Right forelimb (tissue), 1 donor: ENCODE measurements at regions not wholly inside any gene's neighbourhood (a gene's known extent, or its start where the extent isn't known, plus 50 kb on each side); places are given as distances from the start of the nearest gene placed in this dataset.

Experiments
- DNase-seq: peaks from one replicate; pipeline ENCODE4 v3.0.0-alpha.2; 2018

DNA sequence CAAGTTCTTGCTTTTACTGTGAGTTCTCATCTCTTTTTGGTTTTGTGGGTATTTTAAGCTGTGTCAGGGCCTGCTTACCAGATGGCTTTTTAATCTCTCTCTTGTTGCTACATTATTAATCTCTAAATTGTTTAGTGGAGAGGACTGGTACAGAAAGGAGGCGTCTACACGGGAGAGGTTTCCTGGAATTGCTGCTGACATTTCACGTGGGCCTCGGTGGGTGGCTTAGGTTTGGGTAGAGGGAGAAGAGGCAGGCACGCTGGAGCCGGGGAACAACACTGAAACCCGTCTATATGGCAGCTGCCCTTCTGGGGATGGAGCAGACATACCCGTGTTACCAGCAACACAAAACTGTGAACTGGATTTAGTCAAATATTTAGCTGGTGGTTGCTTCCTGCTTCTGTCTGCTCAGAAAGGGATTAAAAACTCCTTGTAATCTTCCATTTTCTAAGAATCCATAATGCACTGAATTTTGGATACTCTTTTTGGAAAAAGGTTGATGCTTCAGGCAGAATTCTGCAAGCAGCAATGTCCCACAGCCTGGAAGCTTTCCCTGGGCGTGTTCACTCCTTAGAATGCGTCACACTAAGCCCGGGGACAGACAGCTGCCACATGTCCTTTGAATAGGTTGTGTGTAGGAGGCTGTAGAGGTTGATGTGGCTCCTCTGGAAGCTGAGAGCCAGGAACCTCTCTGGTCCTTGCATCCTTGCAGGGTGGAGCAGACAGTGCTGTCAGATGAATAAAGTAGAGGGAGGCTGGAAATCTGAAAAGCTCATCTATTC is 199.8 kb upstream of the GATB start:
- DNase-seq, result no peak

DNA sequence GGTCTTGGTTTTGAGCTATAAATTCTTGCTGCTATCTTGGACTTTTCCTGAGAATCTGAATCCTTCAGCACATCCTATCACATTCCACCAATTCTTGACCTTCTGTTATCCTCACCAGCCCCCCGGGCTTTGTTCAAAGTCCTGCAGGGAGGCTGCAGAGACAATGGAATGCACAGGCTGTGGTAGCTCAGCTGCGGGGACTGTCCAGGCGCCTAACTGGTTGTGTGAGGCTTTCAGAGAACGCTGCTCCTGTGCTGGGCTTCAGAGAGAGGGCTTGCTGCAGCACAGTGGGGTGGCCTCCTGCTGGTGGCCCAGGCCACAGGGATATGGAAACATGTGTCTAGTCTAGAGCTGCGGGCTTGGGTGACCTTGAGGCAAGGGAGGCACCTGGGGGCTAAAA is 196.3 kb upstream of the GATB start:
- DNase-seq, result no peak

DNA sequence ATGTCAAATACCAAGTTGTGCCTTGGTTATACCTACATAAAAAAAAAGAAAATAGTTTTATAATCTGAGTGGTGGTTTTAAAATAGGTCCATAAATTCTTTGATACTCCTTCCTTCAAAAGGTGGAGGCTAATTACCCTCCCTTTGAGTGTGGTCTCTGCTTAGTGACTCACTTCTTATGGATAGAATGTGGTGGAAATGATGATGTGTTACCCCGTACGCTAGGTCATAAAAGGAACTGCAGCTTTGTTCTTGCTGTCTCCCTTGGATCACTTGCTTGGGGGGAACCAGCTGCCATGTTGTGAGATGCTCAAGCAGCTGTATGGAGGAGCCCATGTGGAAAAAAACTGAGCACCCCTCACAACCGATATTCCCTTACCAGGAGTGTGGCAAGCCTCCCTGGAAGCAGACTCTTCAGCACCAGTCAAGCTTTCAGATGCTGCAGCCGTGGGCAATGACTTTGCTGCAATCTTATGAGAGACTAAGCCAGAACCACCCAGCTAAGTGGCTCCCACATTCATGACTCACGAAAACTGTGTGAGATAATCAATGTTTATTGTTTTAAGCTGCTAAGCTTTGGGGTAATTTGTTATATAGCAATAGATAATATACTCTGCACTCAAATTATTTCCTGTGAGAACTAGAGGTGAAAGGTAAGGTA is 195.0 kb upstream of the GATB start:
- no peak for DNase-seq

DNA sequence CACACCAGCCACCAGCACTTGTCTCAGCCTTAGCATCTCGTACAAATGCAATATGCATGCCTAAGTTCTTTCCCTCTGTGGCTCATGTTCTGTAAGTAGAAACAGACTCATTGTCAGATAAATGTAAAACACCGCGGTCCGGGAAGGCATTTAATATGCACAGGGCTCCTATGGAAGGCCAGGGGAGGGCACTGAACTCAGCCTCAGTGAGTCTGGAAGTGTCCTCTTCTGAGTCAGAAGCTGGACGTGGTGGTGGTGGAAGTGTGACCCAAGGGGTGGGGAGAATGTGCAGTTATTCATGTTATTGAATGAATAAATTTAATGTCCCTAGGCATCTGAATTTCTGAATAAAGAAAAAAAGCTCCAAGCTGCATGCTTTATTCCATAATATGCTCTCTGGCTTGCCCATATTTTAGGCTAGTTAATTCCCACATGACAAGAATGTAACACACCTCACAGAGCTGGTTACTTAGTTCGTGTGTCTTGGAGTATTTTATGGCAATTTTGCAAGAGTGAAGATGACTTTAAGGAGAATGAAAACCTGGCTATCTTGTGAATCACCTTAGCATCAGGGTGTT is 193.1 kb upstream of the GATB start:
- DNase-seq, result no peak

DNA sequence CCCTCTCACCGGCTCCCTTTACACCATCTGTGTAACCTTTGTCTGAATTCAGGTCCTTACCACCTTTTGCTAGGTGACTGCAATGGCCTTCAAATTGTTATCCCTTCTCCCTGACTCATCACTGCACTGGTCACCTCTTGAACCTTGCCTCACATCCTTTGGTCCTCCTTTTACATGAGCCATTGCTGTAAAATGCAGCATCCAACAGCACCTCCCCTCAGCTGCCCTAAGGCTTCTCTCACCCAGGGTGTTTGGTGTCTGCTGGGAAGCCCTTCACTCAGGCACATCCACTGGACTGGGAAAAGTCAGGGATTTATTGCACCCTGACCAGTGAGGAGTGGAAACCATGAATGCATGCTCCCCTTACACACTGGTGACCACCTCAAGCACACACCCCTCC is 192.5 kb upstream of the GATB start:
- DNase-seq, result no peak

DNA sequence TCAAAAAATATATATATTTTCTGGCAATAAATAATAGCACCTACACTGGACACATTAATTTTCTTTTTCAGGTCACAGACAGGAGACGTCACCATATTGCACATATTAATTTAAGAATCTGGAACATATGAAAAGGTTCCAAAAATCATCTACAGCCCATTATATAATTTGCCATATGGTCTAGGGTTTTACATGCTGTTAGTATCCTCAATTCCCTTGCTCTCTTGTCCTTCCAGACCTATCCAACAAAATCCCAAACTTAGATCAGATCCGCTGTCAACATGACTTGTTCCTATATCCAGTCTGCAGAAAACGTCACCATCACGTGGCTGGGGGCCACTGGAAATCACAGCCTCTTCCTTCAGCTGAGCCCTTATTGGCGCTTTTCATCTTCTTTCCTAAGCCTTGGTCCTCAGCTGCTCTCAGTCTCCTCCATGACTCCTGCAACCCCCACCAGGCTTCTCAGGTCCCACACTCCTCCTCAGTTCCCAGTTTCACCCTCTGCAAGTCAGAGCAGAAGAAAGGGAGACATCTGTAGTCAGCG is 192.0 kb upstream of the GATB start:
- DNase-seq, result no peak

DNA sequence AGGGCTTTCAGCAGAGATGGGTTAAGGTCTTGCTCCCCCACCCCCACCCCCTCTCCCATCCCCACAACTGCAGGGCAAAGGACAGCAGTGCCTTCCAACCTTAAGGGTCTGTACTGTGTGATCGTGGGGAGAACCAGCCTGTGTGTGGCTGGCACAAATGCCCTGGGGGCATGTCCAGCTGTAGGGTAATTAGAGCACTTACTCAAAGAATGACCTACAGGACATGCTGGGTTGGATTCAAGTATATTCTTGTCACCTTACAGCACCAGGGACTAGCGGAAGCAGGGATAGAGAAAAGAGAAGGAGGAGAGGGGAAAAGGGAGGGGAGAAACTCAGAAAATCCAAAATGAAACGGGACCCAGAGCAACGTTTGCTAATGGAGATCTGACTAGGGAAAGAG is 191.3 kb upstream of the GATB start:
- DNase-seq, result no peak

DNA sequence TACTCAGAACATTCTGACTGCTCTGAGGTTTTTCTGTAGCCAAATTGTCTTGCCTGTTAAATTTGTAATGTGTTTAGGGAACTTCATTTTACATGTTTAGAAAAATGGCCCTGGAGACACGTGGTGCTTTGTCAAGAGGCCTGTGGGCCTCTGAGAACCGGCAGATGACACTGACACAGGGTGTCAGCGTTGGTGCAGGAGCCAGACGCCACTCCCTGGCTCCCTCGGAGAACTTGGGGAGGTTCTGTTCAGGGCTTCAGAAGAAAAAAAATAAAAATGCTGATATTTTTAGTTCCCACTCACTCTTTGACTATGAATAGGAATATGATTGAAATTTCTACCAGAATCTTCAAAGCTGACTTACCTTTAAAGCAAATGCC is 190.9 kb upstream of the GATB start:
- no peak for DNase-seq

DNA sequence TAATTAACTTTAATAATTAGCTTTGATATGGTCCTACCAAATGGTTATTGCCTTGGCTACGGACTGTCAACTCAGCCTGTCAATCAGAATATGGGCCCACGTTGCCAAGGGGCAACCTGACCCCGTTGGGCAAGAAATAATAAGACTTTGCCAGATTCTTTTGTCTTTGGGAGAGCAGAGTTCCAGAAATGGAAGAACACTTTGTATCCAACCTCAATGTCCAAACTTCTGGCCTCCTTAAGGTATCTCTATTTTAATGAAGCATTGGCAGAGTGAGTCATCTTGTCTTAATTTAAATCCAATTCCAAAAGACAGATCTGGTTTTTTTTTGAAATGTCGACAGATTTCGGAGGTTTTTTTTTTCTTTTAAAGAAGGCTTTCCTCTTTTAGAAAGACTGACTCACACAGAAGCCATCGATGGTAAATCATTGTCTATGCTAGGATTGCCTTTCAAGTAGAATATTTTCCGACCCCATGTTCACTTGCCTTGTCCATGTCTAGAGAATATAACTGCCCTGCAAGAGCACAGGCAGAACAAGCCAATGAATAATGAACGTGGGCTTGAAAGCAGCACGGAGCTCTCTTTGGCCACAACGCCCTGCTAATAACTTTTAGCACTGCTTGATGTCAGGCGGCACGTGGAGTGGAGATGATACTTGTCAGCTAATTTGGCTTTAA is 190.3 kb upstream of the GATB start:
- DNase-seq, result no peak

DNA sequence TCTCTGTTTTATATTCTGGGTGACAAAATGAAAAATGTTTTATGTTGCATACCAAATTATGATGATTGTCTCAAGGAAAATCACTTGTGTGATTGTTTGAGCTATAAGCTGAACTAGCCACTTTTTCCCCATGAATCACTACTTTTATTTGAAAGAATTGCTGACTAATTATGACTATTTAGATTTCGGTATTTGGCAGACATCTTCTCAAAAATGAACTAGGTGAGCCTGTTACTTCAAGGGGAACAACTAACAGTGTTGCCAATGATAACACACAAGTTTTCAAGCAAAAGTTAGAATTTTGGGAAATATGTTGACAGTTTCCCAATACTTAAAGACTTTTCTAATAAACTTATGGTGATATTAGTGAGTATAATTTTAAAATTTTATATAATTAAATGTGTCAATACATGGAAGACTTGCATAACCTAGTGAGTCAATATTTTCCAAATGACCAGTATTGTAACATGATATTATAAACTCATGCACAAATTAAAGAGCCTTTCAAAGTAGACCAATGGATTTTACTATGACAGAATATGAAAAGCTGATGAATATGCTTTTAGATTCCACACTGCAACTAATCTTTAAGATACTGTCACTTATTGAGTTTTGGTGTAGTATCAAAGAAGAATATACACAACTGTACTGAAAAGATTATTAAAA is 187.7 kb upstream of the GATB start:
- no peak for DNase-seq

DNA sequence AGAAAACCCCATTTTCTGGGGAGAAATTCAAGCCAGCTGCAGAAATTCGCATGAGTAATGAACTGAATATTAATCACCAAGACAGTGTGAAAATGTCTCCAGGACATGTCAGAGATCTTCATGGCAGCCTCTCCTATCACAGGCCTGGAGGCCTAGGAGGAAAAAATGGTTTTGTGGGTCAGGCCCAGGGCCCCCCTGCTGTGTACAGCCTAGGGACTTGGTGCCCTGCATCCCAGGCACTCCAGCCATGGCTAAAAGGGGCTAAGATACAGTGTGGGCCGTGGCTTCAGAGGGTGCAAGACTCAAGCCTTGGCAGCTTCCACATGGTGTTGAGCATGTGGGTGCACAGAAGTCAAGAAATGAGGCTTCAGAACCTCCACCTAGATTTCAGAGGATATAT is 185.9 kb upstream of the GATB start:
- DNase-seq, result no peak

DNA sequence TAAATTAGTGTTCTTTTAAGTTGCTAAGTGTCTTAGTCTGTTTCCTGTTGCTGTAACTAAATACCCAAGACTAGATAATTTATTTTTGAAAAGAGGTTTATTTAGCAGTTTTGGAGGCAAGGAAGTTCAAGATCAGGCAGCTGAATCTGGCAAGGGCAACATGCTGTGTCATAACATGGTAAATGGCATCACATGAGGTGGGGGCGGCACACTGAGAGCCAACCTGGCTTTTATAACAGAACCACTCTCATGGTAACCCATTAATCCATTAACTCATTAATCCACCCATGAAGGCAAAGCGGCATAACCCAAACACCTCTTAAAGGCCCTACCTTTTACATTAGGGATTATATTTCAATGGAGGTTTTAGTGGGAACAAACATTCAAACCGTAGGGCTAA is 182.2 kb upstream of the GATB start:
- DNase-seq, result no peak

DNA sequence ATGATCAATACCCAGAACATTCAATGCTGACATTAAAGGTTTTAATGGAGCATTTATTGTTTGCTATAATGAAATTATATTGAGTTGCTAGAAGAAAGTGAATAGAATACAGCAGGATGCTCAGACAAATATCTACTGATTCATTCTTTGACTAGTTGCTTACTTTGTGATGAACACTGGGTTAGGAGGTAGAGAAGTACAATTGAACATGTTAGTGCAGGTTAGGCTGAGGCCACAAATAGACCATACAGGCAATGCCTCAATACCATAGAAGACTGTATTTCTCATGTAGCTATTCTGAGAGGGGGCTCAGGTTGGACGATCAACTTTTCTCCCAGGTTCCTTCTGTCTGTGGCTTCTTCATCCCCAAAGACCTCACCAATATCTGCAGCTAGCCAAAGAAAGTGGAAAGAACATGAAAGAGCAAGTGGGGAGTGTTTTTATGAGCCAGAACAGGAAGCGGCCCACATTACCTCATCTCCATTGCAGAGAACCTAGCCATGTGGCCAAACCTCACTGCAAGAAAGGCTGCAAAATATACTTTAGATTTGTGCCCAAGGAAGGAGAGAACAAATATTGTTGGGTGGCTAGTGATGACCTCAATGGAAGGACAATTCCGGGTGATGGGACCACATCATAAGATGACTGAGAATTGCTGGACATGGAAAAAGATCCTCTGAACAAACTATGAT is 180.3 kb upstream of the GATB start:
- DNase-seq, result no peak

DNA sequence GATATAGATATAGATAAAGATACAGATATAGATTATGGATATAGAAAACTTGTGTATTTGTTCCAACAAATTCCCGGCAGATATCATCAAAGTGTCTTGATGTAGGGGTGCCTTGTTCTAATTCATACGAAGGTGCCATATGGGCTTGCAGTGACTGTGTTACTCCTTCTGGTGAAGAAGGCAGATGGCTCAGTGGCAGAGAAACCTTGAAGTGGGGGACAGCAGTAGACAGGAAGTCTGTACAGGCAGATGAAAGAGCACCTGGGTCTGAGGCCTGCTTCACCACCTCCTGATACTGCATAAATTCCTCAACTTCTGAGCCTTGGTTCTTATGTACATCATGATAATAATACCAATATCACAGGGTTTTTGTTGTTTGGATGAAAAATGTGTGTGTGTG is 179.5 kb upstream of the GATB start:
- DNase-seq, result no peak

DNA sequence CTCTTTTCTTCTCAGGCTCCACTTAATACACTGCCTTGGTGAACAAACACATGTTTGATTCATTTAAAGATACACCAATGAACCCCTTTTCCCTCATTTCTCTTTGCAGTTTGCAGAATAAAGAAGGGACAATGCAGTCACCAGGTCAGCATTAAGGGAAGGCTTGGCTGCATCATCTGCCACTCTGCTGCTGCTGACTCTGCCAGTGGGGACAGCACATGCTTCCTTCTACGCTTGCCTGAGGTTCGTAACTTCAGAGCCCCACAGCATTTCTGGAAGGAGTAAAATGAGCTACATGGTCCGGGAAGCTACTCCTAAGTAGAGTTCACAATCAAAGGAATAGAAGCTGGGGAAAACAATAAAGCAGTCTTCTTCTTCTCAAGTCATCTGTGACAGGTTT is 178.9 kb upstream of the GATB start:
- no peak for DNase-seq

DNA sequence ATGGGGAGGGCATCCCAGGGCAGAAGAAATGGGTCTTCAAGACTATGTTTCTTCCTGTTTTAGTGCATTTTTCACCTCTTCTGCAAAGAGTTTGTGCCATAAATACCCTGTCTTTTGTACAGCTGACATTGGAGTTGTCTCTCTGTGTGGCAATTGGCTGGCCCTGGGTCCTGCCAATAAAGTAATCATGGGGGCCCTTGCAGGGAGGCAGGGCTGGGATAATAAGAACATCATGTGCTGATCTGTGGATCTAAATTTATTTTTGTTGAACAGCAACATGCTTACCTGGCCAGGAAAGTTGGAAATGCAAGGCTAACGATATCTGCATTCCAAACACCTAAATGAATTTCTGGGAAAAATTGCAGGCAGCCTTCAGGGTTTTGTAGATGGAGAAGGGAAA is 174.6 kb upstream of the GATB start:
- DNase-seq, result no peak

DNA sequence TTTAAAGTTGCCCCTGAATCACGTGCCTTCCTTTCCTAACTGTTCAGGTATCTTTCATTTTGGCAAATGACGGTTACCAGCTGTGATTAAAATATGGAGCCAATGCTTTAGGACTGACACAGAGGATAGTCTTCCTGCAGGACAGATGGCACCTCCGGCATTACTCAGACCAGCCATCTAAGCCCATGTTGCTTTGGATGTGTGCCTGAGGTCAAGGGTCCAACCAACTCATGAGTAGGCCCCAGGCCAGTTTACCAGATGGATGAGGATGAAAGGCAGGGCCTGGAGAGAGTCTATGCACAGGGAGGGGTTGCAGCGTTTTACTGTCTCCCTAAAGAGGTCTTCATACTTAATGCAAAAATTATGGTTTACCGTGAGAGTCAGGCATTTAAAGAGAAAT is 174.0 kb upstream of the GATB start:
- DNase-seq, result no peak

DNA sequence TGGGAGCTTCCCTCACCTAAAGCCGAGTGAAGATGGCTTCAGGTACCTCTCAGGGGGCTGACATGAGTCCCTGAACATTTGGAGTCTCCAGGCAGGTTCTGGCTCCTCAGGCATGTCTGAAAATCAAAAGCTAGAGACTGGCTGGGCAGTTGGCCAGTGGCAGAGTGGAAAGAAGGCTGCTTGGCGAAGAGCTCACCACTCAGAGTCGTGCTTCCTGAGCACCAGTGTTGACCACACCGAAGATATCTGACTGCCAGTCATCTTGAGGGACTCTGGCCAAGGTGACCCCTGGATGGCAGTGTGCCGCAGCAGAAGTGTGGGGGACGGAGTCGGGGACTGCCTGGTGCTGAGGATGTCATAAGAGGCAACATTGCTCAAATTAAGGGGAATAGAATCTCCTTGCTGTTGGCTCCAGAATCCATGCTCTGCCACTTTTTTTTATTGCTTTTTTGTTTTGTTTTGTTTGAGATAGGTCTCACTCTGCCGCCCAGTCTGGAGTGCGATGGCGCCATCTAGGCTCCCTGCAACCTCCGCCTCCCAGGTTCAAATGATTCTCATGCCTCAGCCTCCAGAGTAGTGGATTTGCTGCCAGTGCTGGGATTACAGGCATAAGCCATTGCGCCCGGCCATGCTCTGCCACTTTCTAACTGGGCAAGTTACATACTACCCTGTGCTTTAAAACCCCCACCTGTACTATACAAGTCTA is 172.5 kb upstream of the GATB start:
- DNase-seq, result no peak

DNA sequence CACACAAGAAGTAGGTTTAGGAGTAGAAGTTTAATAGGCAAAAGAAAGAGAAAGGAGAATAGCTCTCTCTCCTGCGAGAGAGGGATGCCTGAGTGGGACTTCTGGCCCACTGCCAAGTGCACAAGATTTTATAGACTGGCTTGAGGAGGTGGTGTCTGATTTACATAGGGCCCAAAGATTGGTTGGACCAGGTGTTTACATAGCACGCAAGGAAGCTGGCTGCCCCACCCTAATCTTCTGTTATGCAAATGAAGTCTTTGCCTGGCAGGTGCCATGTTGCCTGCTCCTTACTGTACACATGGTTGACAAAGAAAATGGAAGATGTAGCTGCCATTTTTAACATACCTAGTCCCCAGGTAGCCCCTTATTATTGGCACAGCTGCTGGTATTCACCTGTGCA is 170.8 kb upstream of the GATB start:
- no peak for DNase-seq

DNA sequence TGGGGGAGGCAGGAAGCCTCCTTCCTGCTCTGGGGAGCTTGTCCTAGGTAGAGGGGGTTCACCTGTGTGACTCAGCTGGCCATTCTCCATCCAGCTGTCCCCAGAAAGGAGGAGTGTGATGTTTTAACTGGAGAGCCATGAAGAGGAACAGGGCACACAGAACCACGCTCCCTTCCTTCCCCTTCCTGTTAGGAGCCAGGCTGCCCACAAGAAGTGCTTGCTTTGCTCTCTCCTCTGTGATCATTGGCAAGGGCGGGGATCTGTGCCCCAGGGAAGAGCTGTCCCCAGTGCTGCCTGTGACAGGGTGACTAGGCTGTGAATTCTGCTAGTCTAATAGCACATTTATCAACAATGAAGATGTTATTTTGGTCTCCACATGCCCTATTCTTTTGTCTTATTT is 169.6 kb upstream of the GATB start:
- DNase-seq, result no peak

DNA sequence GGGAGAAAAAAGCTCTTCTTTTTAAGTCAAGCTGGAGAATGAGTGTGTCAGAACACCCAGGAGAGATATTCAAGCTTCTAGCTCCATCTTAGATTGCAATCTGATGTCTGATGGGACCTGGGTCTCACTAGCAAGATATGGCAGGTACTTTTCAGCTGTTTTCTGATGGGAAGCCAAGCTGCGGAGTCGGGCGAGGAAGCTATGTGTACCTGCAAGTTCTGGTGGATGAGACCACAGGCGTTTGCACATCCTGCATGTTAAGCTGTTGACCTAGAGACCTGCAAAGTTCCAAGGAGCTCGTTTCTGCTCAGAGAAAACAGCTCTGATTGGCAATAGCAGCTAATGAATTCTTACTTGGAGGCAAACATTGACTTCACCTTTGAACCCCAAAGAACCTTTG is 167.3 kb upstream of the GATB start:
- DNase-seq, result no peak

DNA sequence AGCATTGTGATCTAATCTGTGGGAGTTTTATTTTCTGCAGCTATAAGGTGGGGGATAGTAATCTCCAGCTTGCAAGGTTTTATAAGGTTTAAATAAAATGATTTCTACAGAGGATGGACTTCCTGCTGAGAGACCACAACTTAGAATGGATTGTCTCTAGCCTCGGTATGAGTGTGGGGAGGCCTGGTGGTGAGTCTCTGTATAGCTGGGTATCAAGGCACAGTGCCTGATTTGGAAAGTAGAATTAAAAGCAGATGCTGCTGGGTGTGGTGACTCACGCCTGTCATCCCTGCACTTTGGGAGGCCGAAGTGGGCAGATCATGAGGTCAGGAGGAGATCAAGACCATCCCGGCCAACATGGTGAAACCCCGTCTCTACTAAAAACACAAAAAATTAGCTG is 162.0 kb upstream of the GATB start:
- no peak for DNase-seq
